Hepatocyte (in vitro differentiated cells): ENCODE measurements at regions not wholly inside any gene's neighbourhood (a gene's known extent, or its start where the extent isn't known, plus 50 kb on each side); places are given as distances from the start of the nearest gene placed in this dataset.

Experiments
- EZH2phosphoT487 ChIP-seq: fragments of 200-600 bp; sonication (generic); IDR thresholded peaks from one replicate; pipeline ENCODE4 v1.6.1; 2018; ENCODE audit warnings: antibody characterized with exemption, mild to moderate bottlenecking, low read depth, moderate library complexity; ENCODE audit not compliant: unreplicated experiment, severe bottlenecking
- TF ChIP-seq, protein P1 (sequence below): fragments of 200-600 bp; sonication (generic); IDR thresholded peaks from 2 replicates; pipeline ENCODE4 v1.5.1; 2016; ENCODE audit warnings: antibody characterized with exemption, mild to moderate bottlenecking; ENCODE audit not compliant: poor library complexity

GRCh38 chr1:38173848-38174247 lies 127.3 kb upstream of the POU3F1 start:
- TF ChIP-seq, protein P1, sequence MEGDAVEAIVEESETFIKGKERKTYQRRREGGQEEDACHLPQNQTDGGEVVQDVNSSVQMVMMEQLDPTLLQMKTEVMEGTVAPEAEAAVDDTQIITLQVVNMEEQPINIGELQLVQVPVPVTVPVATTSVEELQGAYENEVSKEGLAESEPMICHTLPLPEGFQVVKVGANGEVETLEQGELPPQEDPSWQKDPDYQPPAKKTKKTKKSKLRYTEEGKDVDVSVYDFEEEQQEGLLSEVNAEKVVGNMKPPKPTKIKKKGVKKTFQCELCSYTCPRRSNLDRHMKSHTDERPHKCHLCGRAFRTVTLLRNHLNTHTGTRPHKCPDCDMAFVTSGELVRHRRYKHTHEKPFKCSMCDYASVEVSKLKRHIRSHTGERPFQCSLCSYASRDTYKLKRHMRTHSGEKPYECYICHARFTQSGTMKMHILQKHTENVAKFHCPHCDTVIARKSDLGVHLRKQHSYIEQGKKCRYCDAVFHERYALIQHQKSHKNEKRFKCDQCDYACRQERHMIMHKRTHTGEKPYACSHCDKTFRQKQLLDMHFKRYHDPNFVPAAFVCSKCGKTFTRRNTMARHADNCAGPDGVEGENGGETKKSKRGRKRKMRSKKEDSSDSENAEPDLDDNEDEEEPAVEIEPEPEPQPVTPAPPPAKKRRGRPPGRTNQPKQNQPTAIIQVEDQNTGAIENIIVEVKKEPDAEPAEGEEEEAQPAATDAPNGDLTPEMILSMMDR = no peak
- TF ChIP-seq EZH2phosphoT487 = no peak
